Retinal pigment epithelial cell (primary cell): ENCODE measurements at regions not wholly inside any gene's neighbourhood (a gene's known extent, or its start where the extent isn't known, plus 50 kb on each side); places are given as distances from the start of the nearest gene placed in this dataset.

Experiments used
- DNase-seq: peaks from one replicate; pipeline ENCODE4 v3.0.0-alpha.2; 2010; ENCODE audit warnings: low read depth
- H3K4me3 ChIP-seq: 2 replicates; pipeline ENCODE4 v1.5.1; 2011; ENCODE audit warnings: mild to moderate bottlenecking, low read length, control low read depth, moderate library complexity
- CTCF ChIP-seq: conservative IDR thresholded peaks from 2 replicates; pipeline ENCODE4 v1.5.1; 2011; ENCODE audit warnings: low read depth, low read length, control low read depth, inconsistent platforms

- TF ChIP-seq CTCF, result no peak
- no peak overlapping the region for H3K4me3 ChIP-seq
- no peak for DNase-seq
Observed at GRCh38 chr13:109389456-109389855, 396.9 kb downstream of the IRS2 start.

GRCh38 chr13:109387471-109387870, 398.9 kb downstream of the IRS2 start:
- DNase-seq, result no peak
- no peak overlapping the region for H3K4me3 ChIP-seq
- TF ChIP-seq CTCF, result no peak

- DNase-seq, result no peak
- no peak overlapping the region for H3K4me3 ChIP-seq
- no peak for TF ChIP-seq CTCF
Observed at GRCh38 chr13:109385242-109385560, 401.2 kb downstream of the IRS2 start.

DNA sequence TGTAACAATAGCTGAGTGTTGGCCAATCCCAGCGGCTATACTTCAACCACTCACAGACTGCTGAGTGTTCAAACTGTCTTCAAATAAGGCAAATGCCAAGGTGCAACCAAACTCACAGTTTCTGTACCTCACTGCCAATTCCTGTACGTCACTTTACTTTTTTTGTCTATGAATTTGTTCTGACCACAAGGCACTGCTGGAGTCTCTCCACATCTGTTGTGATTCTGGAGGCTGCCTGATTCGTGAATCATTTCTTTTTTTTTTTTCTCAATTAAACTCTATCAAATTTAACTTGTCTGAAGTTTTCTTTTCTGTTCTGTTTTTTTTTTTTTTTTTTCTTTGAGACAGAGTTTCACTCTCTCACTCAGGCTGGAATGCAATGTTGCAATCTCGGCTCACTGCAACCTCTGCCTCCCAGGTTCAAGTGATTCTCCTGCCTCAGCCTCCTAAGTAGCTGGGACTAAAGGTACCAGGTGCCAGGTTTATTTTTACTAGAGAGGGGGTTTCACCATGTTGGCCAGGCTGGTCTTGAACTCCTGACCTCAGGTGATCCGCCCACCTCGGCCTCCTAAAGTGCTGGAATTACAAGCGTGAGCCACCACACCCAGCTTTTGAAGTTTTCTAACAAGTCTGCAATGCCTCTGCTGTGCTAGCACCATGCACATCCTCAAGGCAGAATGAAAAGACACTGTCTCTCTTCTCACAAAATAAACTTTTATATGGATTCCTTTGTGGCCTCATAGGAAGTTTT, 401.7 kb downstream of the IRS2 start:
- DNase-seq, result no peak
- TF ChIP-seq CTCF, result no peak
- H3K4me3 ChIP-seq, result no peak overlapping the region

DNA sequence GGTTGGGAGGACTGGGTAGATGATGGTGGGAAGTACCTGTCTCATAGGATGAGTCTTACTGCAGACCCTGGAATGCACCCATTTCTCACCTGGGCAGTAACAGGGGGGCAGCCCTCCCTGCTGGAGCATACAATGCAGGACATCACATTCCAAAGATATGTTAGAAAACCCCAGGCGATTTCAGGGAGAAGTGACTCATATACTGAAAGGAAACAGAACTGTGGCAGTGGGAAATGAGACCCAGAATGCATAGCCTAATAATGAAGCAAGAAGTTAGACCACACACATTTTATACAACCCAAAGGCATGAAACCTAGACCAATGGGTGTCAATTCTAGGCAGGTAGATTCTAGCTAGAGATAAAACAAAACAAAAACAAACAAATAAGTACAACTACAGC, 402.7 kb downstream of the IRS2 start:
- peak; percentile 15 for DNase-seq
- TF ChIP-seq CTCF, result no peak
- no peak overlapping the region for H3K4me3 ChIP-seq

DNA sequence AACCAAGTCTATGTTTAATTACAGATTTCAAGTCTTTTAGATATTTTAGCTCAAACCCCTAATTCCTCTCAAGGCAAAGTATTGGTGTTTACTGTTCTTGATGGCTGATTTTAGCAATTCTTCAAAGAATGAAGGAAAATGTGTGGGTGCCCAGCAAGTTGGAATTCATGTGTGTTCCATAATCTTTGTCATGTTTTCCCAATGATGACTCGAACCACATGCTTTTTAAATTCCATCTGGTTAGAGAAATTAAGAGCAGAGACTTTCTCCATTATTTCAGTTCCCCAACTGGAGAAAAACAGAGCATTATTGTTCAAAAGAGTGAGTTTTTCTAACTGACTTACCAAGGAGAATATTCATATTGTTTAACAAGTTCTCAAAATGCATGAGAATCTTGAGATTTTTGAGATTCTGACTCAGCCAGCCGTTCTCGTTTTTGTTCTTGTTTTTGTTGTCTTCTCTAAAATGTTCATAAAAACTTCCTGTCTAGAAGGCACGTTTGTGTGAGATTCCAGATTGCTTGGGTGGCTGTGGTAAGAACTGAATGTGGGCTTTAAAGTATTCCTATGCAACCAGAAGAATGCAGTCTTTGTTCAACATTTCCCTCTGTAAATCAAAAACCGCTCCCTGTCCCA, 404.7 kb downstream of the IRS2 start:
- no peak overlapping the region for H3K4me3 ChIP-seq
- peak; percentile 21 for DNase-seq
- TF ChIP-seq CTCF, result no peak

DNA sequence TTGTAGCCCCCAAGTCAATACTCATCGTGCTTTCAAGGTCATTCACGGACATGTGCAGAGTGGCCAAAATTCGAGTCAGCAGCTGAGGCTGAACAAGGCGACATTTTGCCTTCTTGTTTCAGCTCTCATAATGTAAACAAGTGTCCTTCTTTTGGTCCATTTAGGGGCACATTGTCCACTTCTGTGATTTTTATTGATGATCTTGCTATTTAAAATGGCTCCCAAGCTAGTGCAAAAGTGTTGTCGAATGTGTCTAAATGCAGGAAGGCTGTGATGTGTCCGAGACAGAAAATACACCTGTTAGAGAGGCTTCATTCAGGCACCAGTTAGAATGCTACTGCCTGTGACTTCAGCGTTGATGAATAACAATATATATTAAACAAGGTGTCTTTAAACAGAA, 405.9 kb downstream of the IRS2 start:
- TF ChIP-seq CTCF, result no peak
- DNase-seq, result no peak
- H3K4me3 ChIP-seq, result no peak overlapping the region
